Activated CD4-positive, alpha-beta T cell treated with anti-CD3 and anti-CD28 coated beads for 36 hours (primary cell): ENCODE measurements at regions not wholly inside any gene's neighbourhood (a gene's known extent, or its start where the extent isn't known, plus 50 kb on each side); places are given as distances from the start of the nearest gene placed in this dataset.
"Not testable (repeated sequence)": the region's sequence is repeated elsewhere in the genome, so short reads cannot be mapped to it uniquely, and the experiment has no call there.

Experiments used
- ATAC-seq: fragments of 200-7000 bp; cut with Tn5 transposase; one replicate; pipeline ENCODE4 v1.10.0; 2021; ENCODE audit warnings: mild to moderate bottlenecking, moderate library complexity
- CTCF ChIA-PET: fragments of 350-600 bp; sonication (Branson Sonifier 250); formaldehyde crosslinking; loops from one replicate; lab custom pipeline; 2021; ENCODE audit warnings: antibody characterized with exemption; lab: Charles Lee
- POLR2A ChIA-PET: fragments of 350-600 bp; sonication (Branson Sonifier 250); formaldehyde crosslinking; loops from one replicate; lab custom pipeline; 2021; ENCODE audit warnings: antibody characterized with exemption, inconsistent platforms; lab: Charles Lee
- DNase-seq: peaks from one replicate; pipeline ENCODE4 v3.0.0-alpha.2; 2020
- H3K27ac Mint-ChIP-seq: one replicate; pipeline ENCODE4 v1.8.0; 2021; ENCODE audit warnings: mixed read lengths
- H3K27me3 Mint-ChIP-seq: one replicate; pipeline ENCODE4 v1.8.0; 2021; ENCODE audit warnings: mixed read lengths
- H3K36me3 Mint-ChIP-seq: one replicate; pipeline ENCODE4 v1.8.0; 2021; ENCODE audit warnings: low read depth, mixed read lengths
- H3K4me1 Mint-ChIP-seq: one replicate; pipeline ENCODE4 v1.8.0; 2021; ENCODE audit warnings: mixed read lengths
- H3K4me3 Mint-ChIP-seq: one replicate; pipeline ENCODE4 v1.8.0; 2021; ENCODE audit warnings: mild to moderate bottlenecking, moderate library complexity, mixed read lengths
- H3K9me3 Mint-ChIP-seq: one replicate; pipeline ENCODE4 v1.8.0; 2021; ENCODE audit warnings: low read depth, mixed read lengths
- intact Hi-C, 2 experiments: fragments of 100-400 bp; cut with DNase I in 1 of 2; cut with micrococcal nuclease in 1 of 2; formaldehyde crosslinking; loops; one replicate each; pipeline versions ENCODE4 v1.14.2 to v1.15.1; 2022 to 2024; cut with DNase I, micrococcal nuclease

DNA sequence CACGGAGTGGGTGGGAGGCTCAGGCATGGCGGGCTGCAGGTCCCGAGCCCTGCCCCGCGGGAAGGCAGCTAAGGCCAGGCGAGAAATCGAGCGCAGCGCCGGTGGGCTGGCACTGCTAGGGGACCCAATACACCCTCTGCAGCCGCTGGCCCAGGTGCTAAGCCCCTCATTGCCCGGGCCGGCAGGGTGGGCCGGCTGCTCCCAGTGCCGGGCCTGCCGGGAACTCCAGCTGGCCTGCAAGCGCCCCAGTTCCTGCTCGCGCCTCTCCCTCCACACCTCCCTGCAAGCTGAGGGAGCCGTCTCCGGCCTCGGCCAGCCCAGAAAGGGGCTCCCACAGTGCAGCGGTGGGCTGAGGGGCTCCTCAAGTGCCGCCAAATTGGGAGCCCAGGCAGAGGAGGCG is 50.7 kb upstream of the GBE1 start:
- H3K4me1 Mint-ChIP-seq, H3K27me3 Mint-ChIP-seq, intact Hi-C loops, ATAC-seq, H3K36me3 Mint-ChIP-seq, CTCF ChIA-PET, H3K9me3 Mint-ChIP-seq, DNase-seq, POLR2A ChIA-PET, H3K27ac Mint-ChIP-seq, H3K4me3 Mint-ChIP-seq: not testable (repeated sequence)
